C4-2B (cell line): ENCODE measurements at regions not wholly inside any gene's neighbourhood (a gene's known extent, or its start where the extent isn't known, plus 50 kb on each side); places are given as distances from the start of the nearest gene placed in this dataset.

ENCODE experiments used
- ZFX ChIP-seq: fragments of 450-650 bp; IDR thresholded peaks from 2 replicates; pipeline ENCODE4 v1.6.1; 2017
- TF ChIP-seq, protein P1 (sequence below): fragments of 450-650 bp; conservative IDR thresholded peaks from 2 replicates; pipeline ENCODE4 v1.5.1; 2017; ENCODE audit warnings: mild to moderate bottlenecking

DNA sequence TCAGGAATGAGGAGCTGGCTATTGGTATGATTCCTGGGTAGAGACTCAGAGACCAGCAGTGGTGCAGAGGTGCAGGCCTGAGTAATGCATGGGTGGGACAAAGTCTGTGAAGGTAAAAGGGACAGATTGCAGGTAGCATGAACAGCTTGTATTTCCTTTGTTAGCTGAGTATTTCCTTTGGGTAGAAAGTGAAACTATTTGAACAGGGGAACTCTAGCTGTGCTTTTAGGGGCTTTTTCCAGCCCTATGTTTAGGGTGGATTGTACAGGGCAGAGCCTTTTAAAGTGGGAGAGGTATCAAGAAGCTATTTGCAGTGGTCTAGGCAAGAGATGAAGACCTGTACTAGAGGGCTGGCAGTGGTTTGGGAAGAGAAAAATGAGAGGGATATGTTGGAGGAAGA lies 739.9 kb downstream of the REEP3 start:
- TF ChIP-seq, protein P1, sequence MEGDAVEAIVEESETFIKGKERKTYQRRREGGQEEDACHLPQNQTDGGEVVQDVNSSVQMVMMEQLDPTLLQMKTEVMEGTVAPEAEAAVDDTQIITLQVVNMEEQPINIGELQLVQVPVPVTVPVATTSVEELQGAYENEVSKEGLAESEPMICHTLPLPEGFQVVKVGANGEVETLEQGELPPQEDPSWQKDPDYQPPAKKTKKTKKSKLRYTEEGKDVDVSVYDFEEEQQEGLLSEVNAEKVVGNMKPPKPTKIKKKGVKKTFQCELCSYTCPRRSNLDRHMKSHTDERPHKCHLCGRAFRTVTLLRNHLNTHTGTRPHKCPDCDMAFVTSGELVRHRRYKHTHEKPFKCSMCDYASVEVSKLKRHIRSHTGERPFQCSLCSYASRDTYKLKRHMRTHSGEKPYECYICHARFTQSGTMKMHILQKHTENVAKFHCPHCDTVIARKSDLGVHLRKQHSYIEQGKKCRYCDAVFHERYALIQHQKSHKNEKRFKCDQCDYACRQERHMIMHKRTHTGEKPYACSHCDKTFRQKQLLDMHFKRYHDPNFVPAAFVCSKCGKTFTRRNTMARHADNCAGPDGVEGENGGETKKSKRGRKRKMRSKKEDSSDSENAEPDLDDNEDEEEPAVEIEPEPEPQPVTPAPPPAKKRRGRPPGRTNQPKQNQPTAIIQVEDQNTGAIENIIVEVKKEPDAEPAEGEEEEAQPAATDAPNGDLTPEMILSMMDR: no peak
- TF ChIP-seq ZFX: no peak
